Aorta (tissue), 5 donors: ENCODE measurements at regions not wholly inside any gene's neighbourhood (a gene's known extent, or its start where the extent isn't known, plus 50 kb on each side); places are given as distances from the start of the nearest gene placed in this dataset.

Source experiments
- ATAC-seq: fragments of 200-7000 bp; cut with Tn5 transposase; one replicate; pipeline ENCODE4 v1.9.1; 2022; ENCODE audit warnings: moderate library complexity; ENCODE audit not compliant: low FRiP score
- DNase-seq, 2 donors: peaks; one replicate each; pipeline ENCODE4 v3.0.0-alpha.2; 2020
- H3K27ac ChIP-seq, 2 donors: one replicate each; pipeline ENCODE4 v1.5.1; 2013; ENCODE audit warnings: low read length in 2 of 2, mild to moderate bottlenecking in 2 of 2, moderate library complexity in 2 of 2, control low read depth in 1 of 2, inconsistent platforms in 1 of 2, low read depth in 1 of 2
- H3K27me3 ChIP-seq, 2 donors: one replicate each; pipeline ENCODE4 v1.6.1; 2013; ENCODE audit warnings: control low read depth in 1 of 2, low read length in 1 of 2, mild to moderate bottlenecking in 1 of 2, moderate library complexity in 1 of 2; ENCODE audit not compliant: insufficient read depth in 2 of 2, control insufficient read depth in 1 of 2
- H3K36me3 ChIP-seq, 2 donors: one replicate each; pipeline ENCODE4 v1.6.1; 2013; ENCODE audit warnings: control low read depth in 1 of 2, low read length in 1 of 2, mild to moderate bottlenecking in 1 of 2; ENCODE audit not compliant: insufficient read depth in 2 of 2, control insufficient read depth in 1 of 2
- H3K4me1 ChIP-seq, 2 donors: one replicate each; pipeline ENCODE4 v1.6.1; 2013; ENCODE audit warnings: low read length in 2 of 2, control low read depth in 1 of 2, mild to moderate bottlenecking in 1 of 2, moderate library complexity in 1 of 2; ENCODE audit not compliant: insufficient read depth in 2 of 2, control insufficient read depth in 1 of 2
- H3K4me3 ChIP-seq, 2 donors: one replicate each; pipeline ENCODE4 v1.5.1; 2013; ENCODE audit warnings: low read length in 2 of 2, control low read depth in 1 of 2, mild to moderate bottlenecking in 1 of 2
- H3K9me3 ChIP-seq: one replicate; pipeline ENCODE4 v1.6.1; 2013; ENCODE audit warnings: mild to moderate bottlenecking, low read length; ENCODE audit not compliant: control insufficient read depth
- WGBS, 2 donors: extraction: QIAGEN DNeasy Blood & Tissue Kit; methylation state at CpG; one replicate each; pipeline ENCODE4 v1.1.7; 2013; 5-methylcytosine and 5-hydroxymethylcytosine counted together
- intact Hi-C, 2 donors: fragments of 100-400 bp; cut with DNase I; formaldehyde crosslinking; loops; one replicate each; pipeline versions ENCODE4 v1.14.2 to v1.15.0; 2022
- donor health status: healthy with polysubstance abuse.
- donor health status: Bipolar disorder and iron deficiency.
- donor health status: DM: no; HTN: no; CAD: no.
- donor health status: DM: no; HTN: no; CAD: no.
- donor health status: DM: yes; HTN: yes; CAD: no.

DNA sequence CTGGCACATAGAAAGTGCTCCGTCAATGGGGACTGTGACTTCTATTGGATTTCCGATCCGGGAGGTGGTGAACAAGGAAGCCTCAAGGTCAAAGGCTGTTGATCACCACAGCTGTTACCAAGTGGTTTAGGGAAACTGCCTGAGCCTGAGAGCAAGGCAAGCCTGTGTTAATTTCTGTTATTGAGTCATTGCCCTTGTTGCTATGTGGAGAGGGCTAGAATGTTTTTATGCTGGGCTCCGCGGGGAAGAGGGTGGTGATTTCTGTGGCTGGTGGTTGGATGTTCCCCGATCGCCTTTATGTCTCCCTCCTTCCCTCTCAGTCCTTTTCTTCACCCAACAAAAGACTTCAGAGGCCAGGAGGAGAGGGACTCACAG is 108.5 kb upstream of the ALX4 start:
- intact Hi-C loops, result no loop called here
- H3K4me3 ChIP-seq, result no peak overlapping the region
- H3K4me1 ChIP-seq, result no peaks in the 10 kb centered on the region
- H3K27me3 ChIP-seq, result no peaks in the 10 kb centered on the region
- no peaks in the 10 kb centered on the region for H3K9me3 ChIP-seq
- H3K27ac ChIP-seq, result no peak overlapping the region
- WGBS, 2 donors, result 82 to 85% methylated on average over 7 of the region's 7 CpGs
- ATAC-seq (no peak), DNase-seq (no peak)
- H3K36me3 ChIP-seq, result no peaks in the 10 kb centered on the region

GRCh38 chr11:44421090-44421675 is 111.2 kb upstream of the ALX4 start:
- 33 to 49% methylated on average over 9 of the region's 9 CpGs for WGBS, 2 donors
- ATAC-seq, result no peak

DNA sequence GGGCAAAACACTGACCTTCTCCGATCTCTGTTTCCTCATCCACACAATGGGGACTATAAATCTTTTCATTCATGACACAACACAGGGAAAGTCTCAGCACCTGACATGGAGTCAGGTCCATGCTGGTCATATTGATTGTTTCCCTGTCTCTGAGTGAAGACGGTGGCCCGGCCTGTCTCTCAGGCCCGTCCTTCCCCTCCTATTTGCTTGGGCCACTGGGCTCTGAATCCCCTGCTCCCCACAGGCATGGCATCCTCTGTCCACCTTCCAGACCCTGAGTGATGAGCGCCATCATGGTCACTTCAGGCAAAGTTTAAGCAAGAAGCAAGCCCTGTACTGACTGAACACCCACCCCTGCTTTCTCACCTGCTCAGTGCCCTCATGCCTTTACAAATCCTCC is 113.3 kb upstream of the ALX4 start:
- intact Hi-C loops, result no loop called here
- H3K36me3 ChIP-seq, result no peaks in the 10 kb centered on the region
- no peaks in the 10 kb centered on the region for H3K27me3 ChIP-seq
- WGBS, 2 donors, result 76 to 82% methylated on average over 5 of the region's 5 CpGs
- ATAC-seq (no peak), DNase-seq (no peak)
- peaks cover 1% of the 10 kb centered on the region for H3K9me3 ChIP-seq
- H3K27ac ChIP-seq, result no peak overlapping the region
- no peak overlapping the region for H3K4me3 ChIP-seq
- no peaks in the 10 kb centered on the region for H3K4me1 ChIP-seq

More at GRCh38 chr11:44421090-44421675, 111.2 kb upstream of the ALX4 start:
- intact Hi-C loops, result no loop called here
- H3K27me3 ChIP-seq, result no peaks in the 10 kb centered on the region
- no peak overlapping the region for H3K27ac ChIP-seq
- no peaks in the 10 kb centered on the region for H3K4me1 ChIP-seq
- no peak for DNase-seq
- no peak overlapping the region for H3K4me3 ChIP-seq
- H3K9me3 ChIP-seq, result peaks cover 1% of the 10 kb centered on the region
- no peaks in the 10 kb centered on the region for H3K36me3 ChIP-seq

GRCh38 chr11:44424841-44425240 is 114.9 kb upstream of the ALX4 start:
- no peaks in the 10 kb centered on the region for H3K4me1 ChIP-seq
- no peaks in the 10 kb centered on the region for H3K36me3 ChIP-seq
- no peak overlapping the region for H3K27ac ChIP-seq
- 88 to 89% methylated on average over 4 of the region's 4 CpGs for WGBS, 2 donors
- ATAC-seq (no peak), DNase-seq (no peak)
- H3K4me3 ChIP-seq, result no peak overlapping the region
- intact Hi-C loops, result no loop called here
- no peaks in the 10 kb centered on the region for H3K27me3 ChIP-seq
- peaks cover 1% of the 10 kb centered on the region for H3K9me3 ChIP-seq

GRCh38 chr11:44426119-44426518 is 116.2 kb upstream of the ALX4 start:
- no peaks in the 10 kb centered on the region for H3K27me3 ChIP-seq
- DNase-seq, result no peak
- no peak for ATAC-seq
- WGBS, 2 donors, result 77% methylated on average over 8 of the region's 8 CpGs
- H3K36me3 ChIP-seq, result no peaks in the 10 kb centered on the region
- peaks cover 1% of the 10 kb centered on the region for H3K9me3 ChIP-seq
- intact Hi-C loops, result no loop called here
- H3K27ac ChIP-seq, result no peak overlapping the region
- H3K4me1 ChIP-seq, result no peaks in the 10 kb centered on the region
- H3K4me3 ChIP-seq, result no peak overlapping the region

GRCh38 chr11:44426958-44427357 is 117.0 kb upstream of the ALX4 start:
- no peaks in the 10 kb centered on the region for H3K4me1 ChIP-seq
- no peaks in the 10 kb centered on the region for H3K36me3 ChIP-seq
- 79 to 87% methylated on average over 11 of the region's 11 CpGs for WGBS, 2 donors
- ATAC-seq, result no peak
- no peak for DNase-seq
- no peak overlapping the region for H3K4me3 ChIP-seq
- H3K27ac ChIP-seq, result no peak overlapping the region
- intact Hi-C loops, result no loop called here
- no peaks in the 10 kb centered on the region for H3K27me3 ChIP-seq
- peaks cover 1% of the 10 kb centered on the region for H3K9me3 ChIP-seq

DNA sequence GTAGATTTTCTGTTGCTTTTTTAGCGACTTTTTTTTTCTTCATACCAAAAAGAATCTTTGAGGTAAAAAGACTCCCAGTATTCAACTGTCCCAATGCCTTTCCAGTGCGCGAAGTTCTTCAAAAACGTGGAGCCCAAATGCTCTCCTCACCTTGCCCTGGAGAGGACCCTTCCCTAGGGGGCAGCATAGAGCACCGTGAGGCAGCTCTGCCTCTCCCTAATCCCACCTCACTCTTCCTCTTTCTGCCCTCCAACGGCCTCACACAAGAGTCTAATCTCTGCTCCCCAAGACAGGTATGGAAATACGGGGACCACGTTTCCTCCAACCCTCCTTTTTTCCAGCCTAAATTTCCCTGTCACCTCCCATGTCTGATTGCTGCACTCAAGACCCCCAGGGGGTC is 117.5 kb upstream of the ALX4 start:
- WGBS, 2 donors, result 44 to 46% methylated on average over 8 of the region's 8 CpGs
- Histone ChIP-seq H3K4me1 (no peaks in the 10 kb centered on the region), H3K27me3 (no peaks in the 10 kb centered on the region), H3K27ac (no peak overlapping the region), H3K4me3 (no peak overlapping the region), H3K36me3 (no peaks in the 10 kb centered on the region), H3K9me3 (peaks cover 1% of the 10 kb centered on the region)
- no peak for DNase-seq
- intact Hi-C loops, result no loop called here
- ATAC-seq, result no peak

DNA sequence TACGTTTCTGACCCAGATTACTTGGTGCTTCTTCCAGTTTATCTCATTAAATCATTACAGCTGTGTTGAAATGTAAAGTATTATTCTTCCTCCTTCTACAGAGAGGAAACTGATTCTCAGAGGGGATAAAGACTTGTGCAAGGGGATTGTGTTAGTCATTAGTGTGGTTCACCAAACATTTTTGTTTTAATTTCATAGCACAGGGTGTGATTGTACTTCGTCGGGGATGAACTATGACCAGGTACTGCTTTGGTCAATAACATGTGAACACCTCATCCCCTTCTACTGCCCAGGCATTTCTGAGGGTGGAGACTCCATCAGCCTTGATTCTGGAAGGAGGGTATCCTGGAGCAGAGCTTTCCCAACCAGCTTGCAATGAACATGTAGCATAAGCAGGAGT is 120.2 kb upstream of the ALX4 start:
- ATAC-seq (no peak), DNase-seq (no peak)
- Histone ChIP-seq H3K36me3 (no peaks in the 10 kb centered on the region), H3K4me1 (no peaks in the 10 kb centered on the region), H3K27ac (no peak overlapping the region), H3K9me3 (peaks cover 4% of the 10 kb centered on the region), H3K27me3 (peaks cover 0 to 2% of the 10 kb centered on the region in 2 donors), H3K4me3 (no peak overlapping the region)
- intact Hi-C loops, result no loop called here
- 44 to 47% methylated on average over 3 of the region's 3 CpGs for WGBS, 2 donors

- Histone ChIP-seq H3K9me3 (peaks cover 4% of the 10 kb centered on the region), H3K27me3 (peaks cover 0 to 2% of the 10 kb centered on the region in 2 donors)
- no peak for DNase-seq
These were observed 124.3 kb upstream of the ALX4 start for GRCh38 chr11:44434191-44434590.

More at GRCh38 chr11:44434191-44434590, 124.3 kb upstream of the ALX4 start:
- Histone ChIP-seq H3K4me1 (no peaks in the 10 kb centered on the region), H3K4me3 (no peak overlapping the region), H3K27ac (no peak overlapping the region), H3K36me3 (no peaks in the 10 kb centered on the region)
- WGBS, 2 donors, result 63 to 69% methylated on average over 2 of the region's 2 CpGs
- no peak for ATAC-seq
- intact Hi-C loops, result no loop called here
